AG04450 (cell line): ENCODE measurements at regions not wholly inside any gene's neighbourhood (a gene's known extent, or its start where the extent isn't known, plus 50 kb on each side); places are given as distances from the start of the nearest gene placed in this dataset.

Source experiments
- CTCF ChIA-PET: fragments of 300-600, 350-600 bp; formaldehyde crosslinking; extraction: SDS; loops from one replicate; lab custom pipeline; 2022; ENCODE audit warnings: antibody characterized with exemption, inconsistent platforms; lab: Charles Lee
- POLR2A ChIA-PET: fragments of 350-600 bp; formaldehyde crosslinking; extraction: SDS; loops from one replicate; lab custom pipeline; 2021; ENCODE audit warnings: antibody characterized with exemption, inconsistent platforms; lab: Yijun Ruan, JAX
- DNase-seq: peaks from one replicate; pipeline ENCODE4 v3.0.0-alpha.2; 2011; ENCODE audit warnings: low read depth, low spot score
- H3K27ac ChIP-seq: one replicate; pipeline ENCODE4 v1.5.1; 2012; ENCODE audit warnings: low read depth, low read length, control low read depth
- H3K27me3 ChIP-seq: one replicate; pipeline ENCODE4 v1.6.0; 2012; ENCODE audit warnings: low read length; ENCODE audit not compliant: control insufficient read depth, insufficient read depth
- H3K4me3 ChIP-seq: 2 replicates; pipeline ENCODE4 v1.5.1; 2011; ENCODE audit warnings: mild to moderate bottlenecking, low read depth, low read length, control low read depth
- H3K9me3 ChIP-seq: 2 replicates; pipeline ENCODE4 v1.5.1; 2012; ENCODE audit warnings: low read length; ENCODE audit not compliant: control insufficient read depth, insufficient read depth
- TF ChIP-seq, protein P1 (sequence below): IDR thresholded peaks from 2 replicates; pipeline ENCODE4 v1.5.1; 2011; ENCODE audit warnings: low read depth, low read length, control low read depth, inconsistent platforms

DNA sequence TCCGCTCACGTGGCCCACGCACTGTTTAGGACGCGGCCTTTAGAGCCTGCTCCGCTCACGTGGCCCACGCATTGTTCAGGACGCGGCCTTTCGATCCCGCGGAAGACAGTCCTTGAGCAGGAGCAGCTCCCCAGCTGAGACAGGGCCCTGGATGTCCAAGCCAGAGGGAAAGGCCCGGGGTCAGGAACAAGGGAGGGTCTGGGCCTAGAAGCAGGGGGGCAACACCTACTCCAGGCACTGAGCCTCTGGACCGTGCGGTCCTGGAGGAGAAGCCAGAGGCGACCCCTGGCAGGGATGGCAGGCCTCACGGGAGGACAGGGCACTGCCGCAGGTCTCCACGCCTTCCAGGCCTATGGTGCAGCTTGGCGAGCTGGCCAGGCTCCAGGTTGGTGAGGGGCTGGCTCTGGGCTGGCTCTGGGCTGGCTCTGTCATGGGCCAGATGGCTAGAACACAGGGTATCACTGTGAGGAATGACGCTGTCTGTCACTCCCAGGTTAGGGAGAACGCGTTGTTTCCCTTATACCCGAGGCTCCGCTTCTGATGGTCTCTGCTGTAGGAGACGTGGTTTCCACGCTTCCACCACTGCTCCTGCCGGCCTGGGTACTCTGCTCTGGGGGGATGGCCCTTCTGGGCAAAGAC lies 341.7 kb downstream of the TMEM121 start:
- no peak overlapping the region for H3K27ac ChIP-seq
- no peaks in the 10 kb centered on the region for H3K27me3 ChIP-seq
- CTCF ChIA-PET, result no interaction called here
- POLR2A ChIA-PET, result no interaction called here
- no peak for DNase-seq
- H3K9me3 ChIP-seq, result peaks cover 52% of the 10 kb centered on the region
- H3K4me3 ChIP-seq, result no peak overlapping the region
- TF ChIP-seq, protein P1, sequence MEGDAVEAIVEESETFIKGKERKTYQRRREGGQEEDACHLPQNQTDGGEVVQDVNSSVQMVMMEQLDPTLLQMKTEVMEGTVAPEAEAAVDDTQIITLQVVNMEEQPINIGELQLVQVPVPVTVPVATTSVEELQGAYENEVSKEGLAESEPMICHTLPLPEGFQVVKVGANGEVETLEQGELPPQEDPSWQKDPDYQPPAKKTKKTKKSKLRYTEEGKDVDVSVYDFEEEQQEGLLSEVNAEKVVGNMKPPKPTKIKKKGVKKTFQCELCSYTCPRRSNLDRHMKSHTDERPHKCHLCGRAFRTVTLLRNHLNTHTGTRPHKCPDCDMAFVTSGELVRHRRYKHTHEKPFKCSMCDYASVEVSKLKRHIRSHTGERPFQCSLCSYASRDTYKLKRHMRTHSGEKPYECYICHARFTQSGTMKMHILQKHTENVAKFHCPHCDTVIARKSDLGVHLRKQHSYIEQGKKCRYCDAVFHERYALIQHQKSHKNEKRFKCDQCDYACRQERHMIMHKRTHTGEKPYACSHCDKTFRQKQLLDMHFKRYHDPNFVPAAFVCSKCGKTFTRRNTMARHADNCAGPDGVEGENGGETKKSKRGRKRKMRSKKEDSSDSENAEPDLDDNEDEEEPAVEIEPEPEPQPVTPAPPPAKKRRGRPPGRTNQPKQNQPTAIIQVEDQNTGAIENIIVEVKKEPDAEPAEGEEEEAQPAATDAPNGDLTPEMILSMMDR, result no peak

- TF ChIP-seq, protein P1, result no peak
- Histone ChIP-seq H3K27ac (no peak overlapping the region), H3K9me3 (peaks cover 23% of the 10 kb centered on the region), H3K27me3 (no peaks in the 10 kb centered on the region), H3K4me3 (no peak overlapping the region)
- POLR2A ChIA-PET, result no interaction called here
- no peak for DNase-seq
- CTCF ChIA-PET, result no interaction called here
These were observed 345.2 kb downstream of the TMEM121 start for GRCh38 chr14:105871590-105871989.

GRCh38 chr14:105873870-105874512 lies 347.6 kb downstream of the TMEM121 start:
- no peak overlapping the region for H3K27ac ChIP-seq
- H3K9me3 ChIP-seq, result peaks cover 23% of the 10 kb centered on the region
- no peaks in the 10 kb centered on the region for H3K27me3 ChIP-seq
- DNase-seq, result no peak
- H3K4me3 ChIP-seq, result no peak overlapping the region
- CTCF ChIA-PET, result no interaction called here
- TF ChIP-seq, protein P1, result no peak
- POLR2A ChIA-PET, result no interaction called here

GRCh38 chr14:105876158-105876557 lies 349.8 kb downstream of the TMEM121 start:
- Histone ChIP-seq H3K27me3 (no peaks in the 10 kb centered on the region), H3K9me3 (peaks cover 42% of the 10 kb centered on the region), H3K4me3 (no peak overlapping the region), H3K27ac (no peak overlapping the region)
- ChIA-PET CTCF (no interaction called here), POLR2A (no interaction called here)
- no peak for DNase-seq
- TF ChIP-seq, protein P1, result no peak

GRCh38 chr14:105876829-105877228 lies 350.4 kb downstream of the TMEM121 start:
- ChIA-PET CTCF (no interaction called here), POLR2A (no interaction called here)
- no peaks in the 10 kb centered on the region for H3K27me3 ChIP-seq
- peaks cover 49% of the 10 kb centered on the region for H3K9me3 ChIP-seq
- no peak for DNase-seq
- TF ChIP-seq, protein P1, result no peak
- no peak overlapping the region for H3K4me3 ChIP-seq
- H3K27ac ChIP-seq, result no peak overlapping the region
